ENCODE measurements at regions not wholly inside any gene's neighbourhood (a gene's known extent, or its start where the extent isn't known, plus 50 kb on each side); places are given as distances from the start of the nearest gene placed in this dataset.
"Not testable (repeated sequence)": the region's sequence is repeated elsewhere in the genome, so short reads cannot be mapped to it uniquely, and the experiment has no call there.

GRCh38 chr12:127987199-127987901 lies 279.6 kb upstream of the TMEM132C start:
- no peak for DNase-seq

DNA sequence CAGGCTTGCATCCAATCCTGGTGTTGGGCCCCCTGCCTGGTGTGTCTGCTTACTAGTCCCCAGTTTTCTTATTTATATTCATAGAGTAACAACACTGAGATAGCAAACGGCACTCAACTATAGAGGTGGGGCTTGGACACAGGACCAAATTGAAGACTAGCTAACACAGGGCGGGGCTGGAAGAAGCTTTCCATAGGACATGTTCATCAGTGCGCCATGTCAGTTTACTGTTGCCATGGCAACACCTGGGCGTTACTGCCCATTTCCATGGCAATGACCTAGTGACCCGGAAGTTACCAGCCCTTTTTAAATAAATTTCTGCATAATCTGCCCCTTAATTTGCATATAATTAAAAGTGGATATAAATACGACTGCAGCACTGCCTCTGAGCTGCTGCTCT lies 275.5 kb upstream of the TMEM132C start:
- no peak for DNase-seq

DNA sequence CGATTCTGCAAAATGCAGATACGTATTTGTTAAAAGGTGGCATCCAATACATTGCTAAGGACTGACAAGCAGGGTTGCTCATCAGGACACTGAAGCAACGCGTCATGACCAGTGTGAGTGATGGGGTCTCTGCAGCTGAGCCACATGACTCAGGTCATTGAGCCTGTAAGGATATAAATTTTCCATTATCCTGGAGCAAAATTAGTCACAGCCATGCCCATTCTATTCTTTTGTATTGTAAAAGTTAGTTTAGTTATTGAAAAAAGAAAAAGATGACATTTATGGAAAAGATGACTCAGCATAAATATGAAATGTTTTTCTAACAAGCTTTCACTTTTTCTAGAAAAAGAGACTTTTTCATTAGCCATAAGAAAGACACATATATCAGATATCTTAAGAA lies 268.0 kb upstream of the TMEM132C start:
- DNase-seq = no peak

- DNase-seq = no peak
Measured at GRCh38 chr12:128004383-128004938, 262.5 kb upstream of the TMEM132C start.

DNA sequence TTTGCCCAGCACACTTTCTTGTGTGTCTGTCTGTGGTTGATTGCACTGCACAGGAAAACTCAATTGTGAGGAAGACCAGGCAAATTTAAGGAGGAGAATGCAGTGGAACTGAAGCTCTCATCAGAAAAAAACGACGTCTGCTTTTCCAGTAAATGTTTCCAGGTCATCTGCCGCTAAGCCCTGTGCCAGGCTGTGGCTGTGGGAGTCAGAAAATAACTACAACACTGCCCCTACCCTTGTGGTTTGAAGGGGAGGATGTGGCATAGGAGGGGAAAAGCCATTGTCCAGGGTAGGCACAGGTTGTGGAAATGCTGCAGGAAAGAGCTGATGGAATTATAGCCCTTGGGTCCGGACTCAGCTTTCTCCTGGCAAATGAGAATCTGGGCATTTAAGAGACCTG lies 259.7 kb upstream of the TMEM132C start:
- no peak for DNase-seq

DNA sequence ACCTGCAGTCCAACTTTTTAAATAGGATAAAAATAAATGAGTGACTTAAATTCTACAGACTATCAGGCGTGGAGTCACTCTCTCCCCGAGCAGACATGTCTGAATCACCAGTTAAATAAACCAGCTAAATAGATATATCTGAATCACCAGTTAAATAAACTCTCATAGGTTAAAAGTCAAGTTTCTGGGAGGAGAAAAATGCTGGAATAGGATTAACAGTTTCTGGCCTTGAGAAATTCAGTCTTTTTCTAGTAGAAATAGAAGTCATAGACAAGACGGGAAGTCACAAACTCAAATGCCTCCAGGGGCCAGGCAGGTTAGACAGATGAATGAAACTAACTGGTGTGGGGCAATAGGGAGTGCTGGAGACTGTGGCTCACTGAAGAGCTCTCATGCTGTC lies 258.6 kb upstream of the TMEM132C start:
- DNase-seq = no peak

GRCh38 chr12:128009108-128009507 lies 257.9 kb upstream of the TMEM132C start:
- DNase-seq = no peak

DNA sequence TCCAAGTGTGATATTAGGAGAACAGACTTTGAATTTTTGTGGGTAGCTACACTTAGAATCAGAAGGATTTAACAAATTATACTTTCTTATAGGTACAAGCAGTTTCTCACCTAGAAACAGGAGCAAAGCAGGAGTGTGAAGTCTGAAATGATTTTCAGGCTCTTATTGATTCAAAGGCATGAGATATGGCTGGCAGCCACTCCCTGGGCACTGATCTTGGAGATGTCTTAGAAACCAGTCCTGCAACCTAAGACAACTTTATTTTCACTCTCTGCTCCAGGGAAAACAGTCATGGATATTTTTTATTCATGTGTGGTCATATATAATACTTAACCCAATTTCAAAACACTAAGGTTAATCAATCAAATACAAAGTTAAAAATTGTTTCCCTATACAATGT lies 254.9 kb upstream of the TMEM132C start:
- DNase-seq = no peak

DNA sequence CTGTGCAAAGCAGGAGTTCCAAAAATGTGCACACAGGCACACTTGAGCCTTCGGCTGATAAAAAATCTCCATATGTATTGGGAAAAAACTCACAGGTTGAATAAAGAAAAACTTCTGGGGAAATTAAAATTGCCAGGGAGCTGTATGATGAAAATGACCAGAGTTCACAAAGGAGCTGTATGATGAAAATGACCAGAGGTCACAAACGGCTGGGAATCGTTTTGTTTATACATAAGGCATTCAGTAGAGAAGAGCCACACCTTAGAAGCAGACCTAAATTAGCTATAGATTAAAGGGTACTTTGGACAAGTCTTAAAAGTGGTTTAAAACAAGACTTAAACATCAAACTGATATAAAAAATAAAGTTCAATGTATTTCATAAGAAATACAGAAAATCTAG lies 251.7 kb upstream of the TMEM132C start:
- DNase-seq = no peak

DNA sequence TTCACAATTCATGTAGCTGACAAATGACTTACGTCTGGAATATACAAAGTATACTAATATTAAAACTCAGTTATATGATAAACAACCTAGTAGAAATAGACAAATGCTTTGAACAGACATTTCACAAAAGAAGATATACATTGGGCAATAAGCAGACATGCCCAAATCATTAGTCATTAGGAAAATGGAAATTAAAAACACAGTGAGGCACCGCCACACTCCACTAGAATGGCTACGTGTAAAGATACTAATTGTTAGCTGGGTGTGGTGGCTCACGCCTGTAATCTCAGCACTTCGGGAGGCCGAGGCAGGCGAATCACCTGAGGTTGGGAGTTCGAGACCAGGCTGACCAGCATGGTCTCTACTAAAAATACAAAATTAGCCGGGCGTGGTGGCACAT lies 248.9 kb upstream of the TMEM132C start:
- no peak for DNase-seq

DNA sequence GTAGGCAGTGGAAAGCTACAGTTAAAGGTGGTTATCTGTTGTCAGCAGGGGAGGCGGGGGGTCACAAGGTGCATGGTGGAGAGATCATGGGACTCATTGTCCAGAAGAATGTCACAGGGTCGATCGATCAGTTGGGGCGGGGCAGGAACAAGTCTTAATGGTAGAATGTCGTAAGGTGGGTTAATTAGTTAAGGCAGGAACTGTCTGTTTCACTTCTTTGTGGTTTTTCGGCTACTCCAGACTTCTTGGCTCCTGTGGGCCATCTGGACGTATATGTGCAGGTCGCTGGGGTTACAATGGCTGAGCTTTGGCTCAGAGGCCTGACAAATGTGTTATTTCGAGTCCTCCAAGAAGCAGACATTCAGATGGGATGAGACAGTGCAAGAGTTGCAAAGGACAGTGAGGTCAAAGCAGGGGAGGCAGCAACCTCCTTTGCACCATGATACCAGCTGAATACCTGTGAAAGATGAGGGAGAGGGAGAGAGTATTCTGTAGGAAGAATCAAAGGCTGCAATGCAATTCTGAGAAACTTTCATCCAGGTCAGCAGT lies 246.9 kb upstream of the TMEM132C start:
- DNase-seq = no peak

DNA sequence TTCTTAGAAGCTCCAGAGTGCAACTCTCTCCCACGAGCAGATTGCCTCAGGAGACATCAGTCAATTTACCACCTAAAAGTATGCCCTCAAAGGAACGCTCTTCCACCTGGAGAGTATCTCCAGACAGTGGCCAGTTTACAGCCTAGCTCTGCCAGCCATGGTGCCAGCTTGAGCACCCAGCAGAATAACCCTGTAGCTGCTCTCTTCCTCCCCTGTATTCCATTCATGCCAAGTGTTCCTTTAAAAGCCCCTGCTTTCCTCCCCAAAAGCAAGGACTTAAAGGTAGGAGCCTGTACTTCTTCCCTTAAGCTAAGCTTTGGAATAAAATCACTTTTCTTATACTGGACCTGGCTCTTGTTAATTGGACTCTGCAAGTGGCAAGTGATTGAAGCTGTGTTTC lies 245.4 kb upstream of the TMEM132C start:
- DNase-seq = no peak

DNA sequence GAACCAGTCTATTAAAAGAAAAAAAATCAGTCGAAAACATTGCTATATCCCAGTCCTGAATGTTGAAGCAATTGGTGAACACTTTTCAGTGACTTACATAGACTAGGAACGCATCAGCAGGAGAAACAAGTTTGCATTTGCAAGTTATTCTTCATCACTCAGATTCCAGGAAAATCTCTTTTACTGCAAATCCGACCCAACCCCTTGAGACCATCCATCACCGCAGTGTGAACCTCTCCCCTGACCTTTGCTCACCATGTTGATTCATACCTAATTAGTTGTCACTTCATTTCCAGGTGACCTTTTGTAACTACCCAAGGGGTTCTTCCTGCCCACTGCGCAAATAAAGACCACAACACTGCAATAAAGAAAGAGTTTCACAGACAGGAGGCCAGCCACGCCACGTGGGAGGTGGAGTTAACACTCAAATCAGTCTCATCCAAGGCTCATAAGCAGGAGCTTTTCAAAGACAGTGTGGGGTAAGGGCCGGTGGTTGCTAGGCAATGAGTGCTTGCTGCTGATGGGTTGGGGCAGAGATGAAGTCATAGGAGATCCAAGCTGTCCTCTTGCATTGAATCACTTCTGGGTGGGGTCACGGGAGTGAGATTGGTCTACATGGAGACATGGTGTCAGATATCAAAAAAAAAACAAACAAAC lies 241.3 kb upstream of the TMEM132C start:
- DNase-seq = no peak

DNA sequence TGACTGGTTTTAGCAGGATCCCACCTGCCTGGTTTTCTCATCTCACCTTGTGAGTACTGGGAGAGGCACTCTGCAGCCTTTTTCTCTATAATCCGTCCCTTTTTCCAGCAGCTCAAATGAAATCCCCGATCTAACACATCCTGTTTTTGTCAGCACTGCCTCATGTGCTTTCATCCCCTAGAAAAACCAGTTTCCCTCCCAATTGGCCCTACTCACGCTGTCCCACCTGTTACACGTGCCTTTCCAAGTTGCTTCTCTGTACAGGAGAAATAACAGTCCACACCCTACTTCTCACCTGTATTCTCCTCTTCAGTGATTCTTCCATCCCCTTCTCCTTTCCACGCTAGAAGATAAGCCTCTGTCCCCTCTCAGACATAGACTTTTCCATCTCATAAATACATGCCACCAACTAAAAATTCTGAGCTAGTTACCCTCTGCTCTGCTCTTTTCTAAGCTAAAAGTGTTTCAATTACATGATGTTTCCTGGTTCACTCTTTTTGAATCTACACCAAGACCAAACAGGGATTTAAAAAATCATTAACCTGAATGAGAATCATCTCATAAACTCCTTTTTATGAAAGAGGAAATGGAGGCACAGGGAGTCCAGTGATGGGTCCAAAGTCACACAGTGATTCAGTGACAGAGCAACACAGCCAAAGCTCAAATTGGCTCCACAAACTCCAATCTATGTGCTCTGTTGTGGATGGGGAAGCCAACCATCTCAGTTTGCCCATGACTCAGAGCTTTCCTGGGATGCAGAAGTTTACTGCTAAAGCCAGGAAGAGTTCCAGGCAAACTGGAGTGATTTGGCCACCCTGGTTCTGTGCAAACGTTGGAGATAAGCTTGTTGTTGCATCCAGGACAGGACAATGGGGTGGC lies 240.0 kb upstream of the TMEM132C start:
- no peak for DNase-seq

DNA sequence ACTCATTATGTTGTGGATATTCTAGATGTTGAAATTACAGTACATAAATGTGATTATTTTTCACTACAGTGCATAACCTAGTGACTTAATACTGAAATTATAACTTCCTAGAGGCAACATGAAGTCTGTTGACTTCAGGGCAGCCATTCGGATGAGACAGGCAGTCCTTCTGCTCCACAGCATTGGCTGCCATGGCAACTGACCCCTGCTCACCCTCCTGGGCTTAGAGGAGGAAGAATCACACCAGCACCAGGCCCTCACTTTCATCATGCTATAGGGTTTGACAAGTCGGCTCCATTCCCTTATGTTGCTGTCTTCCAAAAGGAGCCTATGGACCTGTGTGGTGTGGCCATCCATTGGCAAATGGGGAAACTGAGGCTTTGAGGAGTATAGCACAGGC lies 233.5 kb upstream of the TMEM132C start:
- no peak for DNase-seq

DNA sequence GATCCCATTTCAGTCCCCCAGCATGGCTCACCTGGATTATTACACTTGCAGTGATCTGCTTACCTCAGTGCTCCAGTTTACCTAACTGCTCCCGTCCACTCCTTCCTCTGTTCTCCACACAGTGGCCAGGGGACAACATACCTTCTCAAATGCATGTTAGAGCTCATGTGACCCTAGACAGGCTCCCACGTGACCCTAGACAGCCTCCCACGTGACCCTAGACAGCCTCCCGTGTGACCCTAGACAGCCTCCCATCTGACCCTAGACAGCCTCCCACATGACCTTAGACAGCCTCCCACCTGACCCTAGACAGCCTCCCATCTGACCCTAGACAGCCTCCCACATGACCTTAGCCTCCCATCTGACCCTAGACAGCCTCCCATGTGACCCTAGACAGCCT lies 226.0 kb upstream of the TMEM132C start:
- DNase-seq = no peak

DNA sequence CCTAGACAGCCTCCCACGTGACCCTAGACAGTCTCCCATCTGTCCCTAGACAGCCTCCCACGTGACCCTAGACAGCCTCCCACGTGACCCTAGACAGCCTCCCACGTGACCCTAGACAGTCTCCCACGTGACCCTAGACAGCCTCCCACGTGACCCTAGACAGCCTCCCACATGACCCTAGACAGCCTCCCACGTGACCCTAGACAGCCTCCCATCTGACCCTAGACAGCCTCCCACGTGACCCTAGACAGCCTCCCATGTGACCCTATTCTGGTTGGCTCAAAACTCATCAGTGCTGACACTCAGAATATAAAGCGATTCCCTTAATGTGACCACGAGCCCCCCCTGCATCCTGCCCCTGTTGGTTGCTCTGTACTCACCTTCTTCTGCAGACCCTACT lies 224.7 kb upstream of the TMEM132C start:
- not testable (repeated sequence) for DNase-seq

DNA sequence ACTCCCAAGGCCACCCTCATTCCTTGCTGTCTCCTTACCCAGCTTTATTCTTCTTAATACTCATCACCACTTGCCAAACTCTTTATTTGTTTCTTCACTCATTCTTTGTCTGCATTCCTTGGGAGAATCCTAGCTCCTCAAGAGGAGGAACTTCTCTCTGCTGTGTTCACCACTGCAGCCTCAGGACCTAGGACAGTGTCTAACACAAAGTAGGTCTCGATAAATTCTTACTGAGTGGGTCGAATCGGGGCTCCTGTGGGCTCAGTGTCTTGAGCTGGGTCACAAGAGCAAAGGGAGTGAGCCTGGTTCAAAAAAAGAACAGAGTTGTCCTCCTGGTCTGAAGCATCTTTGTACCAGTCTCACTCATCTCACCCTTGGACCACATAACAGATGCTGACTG lies 224.1 kb upstream of the TMEM132C start:
- DNase-seq = no peak

DNA sequence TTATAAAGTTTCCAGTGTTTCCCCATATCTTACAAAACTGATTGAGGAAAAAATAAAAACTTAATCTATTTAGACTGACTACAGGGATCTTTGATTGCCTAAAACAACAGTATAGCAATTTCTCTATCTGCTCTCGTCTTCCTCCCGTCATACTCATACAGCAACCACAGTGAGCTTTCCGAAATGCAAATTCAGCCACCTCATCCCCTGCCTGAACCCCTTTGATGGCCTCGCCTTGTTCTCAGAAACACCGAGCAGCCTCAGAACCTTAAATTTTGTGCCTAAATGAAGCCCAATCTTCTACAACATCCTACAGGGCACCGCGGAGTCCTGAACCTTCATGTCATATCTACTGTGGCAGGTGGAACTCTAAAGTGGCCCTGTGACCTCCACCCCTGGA lies 223.7 kb upstream of the TMEM132C start:
- no peak for DNase-seq

DNA sequence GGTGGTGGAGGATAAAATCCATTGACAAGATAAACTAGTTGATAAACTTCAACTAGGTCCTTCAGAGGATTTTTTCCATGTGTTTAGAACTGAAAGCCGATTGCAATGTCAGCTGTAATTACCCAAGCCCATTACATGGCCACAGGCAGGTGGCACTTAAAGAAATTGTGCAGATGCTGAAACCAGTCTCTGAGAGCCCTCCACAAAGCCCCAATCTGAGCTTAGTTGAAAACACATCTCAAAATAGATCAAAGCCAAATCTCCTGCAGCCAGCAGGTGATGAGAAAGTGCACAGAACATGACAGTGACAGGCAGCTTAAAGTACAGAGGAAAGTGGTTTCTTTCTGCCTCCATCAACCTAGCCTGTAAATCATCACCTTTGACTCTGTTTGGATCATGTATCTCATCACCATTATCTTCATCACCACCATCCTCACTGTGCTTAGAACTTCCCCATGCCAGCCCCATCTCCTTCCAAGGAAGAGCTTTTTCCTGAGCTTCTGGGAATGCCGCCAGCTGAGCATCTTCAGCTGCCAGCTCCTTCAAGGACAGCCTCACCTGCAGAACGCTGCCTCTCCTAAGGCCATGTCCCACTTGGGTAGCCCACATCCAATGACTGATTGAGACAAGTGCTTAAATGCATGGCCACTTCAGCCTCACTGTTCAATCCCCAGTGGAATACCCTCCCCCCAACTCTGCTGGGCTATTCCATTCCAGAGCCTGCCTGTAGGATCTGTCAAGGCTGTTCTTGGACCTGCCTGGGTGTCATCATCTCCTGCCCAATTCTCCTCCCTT lies 219.5 kb upstream of the TMEM132C start:
- no peak for DNase-seq

GRCh38 chr12:128052331-128052730 lies 214.6 kb upstream of the TMEM132C start:
- no peak for DNase-seq

DNA sequence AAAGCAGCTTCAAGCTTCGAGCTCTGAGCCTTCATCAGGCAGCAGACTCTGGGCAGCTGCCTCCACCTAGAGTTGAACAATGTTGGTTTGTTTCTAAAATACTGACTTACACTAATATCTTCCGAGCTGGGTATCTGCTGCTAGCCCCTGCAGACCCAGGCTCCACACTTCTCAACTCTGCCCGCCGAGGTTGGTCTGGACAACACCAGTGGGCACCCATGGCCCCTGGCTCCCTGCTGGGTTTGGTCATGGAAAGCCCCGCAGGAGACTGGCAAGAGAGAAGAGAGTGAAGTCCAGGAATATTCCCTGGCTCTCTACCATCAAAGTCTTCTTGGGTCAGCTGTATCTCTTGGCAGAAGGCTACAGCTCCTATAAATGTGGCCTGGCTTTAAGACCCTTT lies 214.2 kb upstream of the TMEM132C start:
- DNase-seq = no peak

- no peak for DNase-seq
Measured at GRCh38 chr12:128055567-128055966, 211.4 kb upstream of the TMEM132C start.
